K562 (cell line): ENCODE measurements at regions not wholly inside any gene's neighbourhood (a gene's known extent, or its start where the extent isn't known, plus 50 kb on each side); places are given as distances from the start of the nearest gene placed in this dataset.
A peak's percentile ranks its signal among the peaks of the same experiment; 100 is the strongest.

Experiments used
- BRF1 ChIP-seq: IDR thresholded peaks from 3 replicates; pipeline ENCODE4 v1.6.1; 2011; ENCODE audit warnings: borderline replicate concordance, mild to moderate bottlenecking; ENCODE audit not compliant: insufficient read length; ENCODE audit errors: extremely low read depth
- CEBPB ChIP-seq: fragments of 450-650 bp; IDR thresholded peaks from 2 replicates; pipeline ENCODE4 v1.6.1; 2016; ENCODE audit warnings: missing genetic modification characterization, missing compliant biosample characterization
- RBBP5 ChIP-seq: fragments of 200-600 bp; sonication (generic); IDR thresholded peaks from 2 replicates; pipeline ENCODE4 v1.6.1; 2012; ENCODE audit warnings: borderline replicate concordance, mild to moderate bottlenecking, low read length, control low read depth, inconsistent platforms; ENCODE audit not compliant: insufficient read depth, poor library complexity, severe bottlenecking
- SMARCB1 ChIP-seq: IDR thresholded peaks from 2 replicates; pipeline ENCODE4 v1.6.1; 2011; ENCODE audit warnings: improper control_type of control experiment, low read depth; ENCODE audit not compliant: insufficient read length
- ZC3H4 ChIP-seq: sonication (generic); formaldehyde crosslinking; IDR thresholded peaks from 2 replicates; pipeline ENCODE4 v1.9.0; 2021; ENCODE audit warnings: missing genetic modification reagents, borderline replicate concordance
- ZNF23 ChIP-seq: fragments of 250-450 bp; sonication (Bioruptor Pico); IDR thresholded peaks from 2 replicates; pipeline ENCODE4 v1.4.0; 2020; ENCODE audit warnings: mild to moderate bottlenecking
- ZNF253 ChIP-seq: fragments of 250-450 bp; sonication (Bioruptor Pico); conservative IDR thresholded peaks from 2 replicates; pipeline ENCODE4 v1.6.1; 2021; ENCODE audit warnings: mild to moderate bottlenecking
- ZNF384 ChIP-seq: IDR thresholded peaks from 2 replicates; pipeline ENCODE4 v1.6.1; 2012; ENCODE audit warnings: low read depth, low read length, improper control_type of control experiment
- TF ChIP-seq, protein P1 (sequence below), 2 experiments: fragments of 450-650 bp in 1 of 2; sonication (generic) in 1 of 2; formaldehyde crosslinking in 1 of 2; IDR thresholded peaks in 1 of 2; conservative IDR thresholded peaks in 1 of 2; 2 replicates each; pipeline versions ENCODE4 v1.6.1 to v1.8.1; 2016 to 2023; ENCODE audit warnings: mild to moderate bottlenecking in 2 of 2, moderate library complexity in 2 of 2, inconsistent platforms in 1 of 2, missing genetic modification reagents in 1 of 2
- TF ChIP-seq, protein P2 (sequence below): fragments of 200-400 bp; formaldehyde crosslinking; IDR thresholded peaks from 2 replicates; pipeline ENCODE4 v1.6.1; 2017; ENCODE audit warnings: mild to moderate bottlenecking, low read depth, low read length, moderate library complexity
- TF ChIP-seq, protein P3 (sequence below): fragments of 450-650 bp; formaldehyde crosslinking; IDR thresholded peaks from 2 replicates; pipeline ENCODE4 v1.4.0; 2020; ENCODE audit warnings: mild to moderate bottlenecking
- TF ChIP-seq, protein P4 (sequence below), 2 experiments: fragments of 450-650 bp; formaldehyde crosslinking in 1 of 2; IDR thresholded peaks; 2 replicates each; pipeline versions ENCODE4 v1.4.0 to v1.6.1; 2014 to 2020; ENCODE audit warnings: mild to moderate bottlenecking in 2 of 2, borderline replicate concordance in 1 of 2, low read depth in 1 of 2
- TF ChIP-seq, protein P5 (sequence below): sonication (generic); formaldehyde crosslinking; IDR thresholded peaks from 2 replicates; pipeline ENCODE4 v1.8.1; 2022; ENCODE audit warnings: missing genetic modification reagents

DNA sequence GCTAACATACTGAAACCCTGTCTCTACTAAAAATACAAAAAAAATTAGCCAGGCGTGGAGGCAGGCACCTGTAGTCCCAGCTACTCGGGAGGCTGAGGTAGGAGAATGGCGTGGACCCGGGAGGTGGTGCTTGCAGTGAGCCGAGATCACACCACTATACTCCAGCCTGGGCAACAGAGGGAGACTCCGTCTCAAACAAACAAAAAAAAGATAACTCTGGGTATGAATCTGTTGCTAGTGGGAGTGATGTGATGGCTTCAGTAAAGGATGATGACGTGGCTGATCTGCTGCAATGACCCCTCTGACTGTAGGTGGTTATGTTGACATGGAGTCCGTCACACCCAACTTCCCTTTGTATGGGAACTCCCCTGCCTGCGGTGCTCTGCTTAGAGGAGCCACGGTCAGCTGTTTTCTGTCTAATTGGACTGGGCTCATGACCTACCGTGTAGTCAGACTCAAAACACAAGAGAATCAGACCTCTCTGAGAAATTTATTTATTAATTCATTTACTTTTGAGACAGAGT, 59.1 kb upstream of the MED13L start (continued):
- TF ChIP-seq, protein P1, sequence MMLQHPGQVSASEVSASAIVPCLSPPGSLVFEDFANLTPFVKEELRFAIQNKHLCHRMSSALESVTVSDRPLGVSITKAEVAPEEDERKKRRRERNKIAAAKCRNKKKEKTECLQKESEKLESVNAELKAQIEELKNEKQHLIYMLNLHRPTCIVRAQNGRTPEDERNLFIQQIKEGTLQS (IDR thresholded peaks at IDR 0.05): peak; percentile 84
- TF ChIP-seq, protein P1 (CRISPR knock-in tag; conservative IDR thresholded peaks at IDR 0.05): no peak
- TF ChIP-seq, protein P2, sequence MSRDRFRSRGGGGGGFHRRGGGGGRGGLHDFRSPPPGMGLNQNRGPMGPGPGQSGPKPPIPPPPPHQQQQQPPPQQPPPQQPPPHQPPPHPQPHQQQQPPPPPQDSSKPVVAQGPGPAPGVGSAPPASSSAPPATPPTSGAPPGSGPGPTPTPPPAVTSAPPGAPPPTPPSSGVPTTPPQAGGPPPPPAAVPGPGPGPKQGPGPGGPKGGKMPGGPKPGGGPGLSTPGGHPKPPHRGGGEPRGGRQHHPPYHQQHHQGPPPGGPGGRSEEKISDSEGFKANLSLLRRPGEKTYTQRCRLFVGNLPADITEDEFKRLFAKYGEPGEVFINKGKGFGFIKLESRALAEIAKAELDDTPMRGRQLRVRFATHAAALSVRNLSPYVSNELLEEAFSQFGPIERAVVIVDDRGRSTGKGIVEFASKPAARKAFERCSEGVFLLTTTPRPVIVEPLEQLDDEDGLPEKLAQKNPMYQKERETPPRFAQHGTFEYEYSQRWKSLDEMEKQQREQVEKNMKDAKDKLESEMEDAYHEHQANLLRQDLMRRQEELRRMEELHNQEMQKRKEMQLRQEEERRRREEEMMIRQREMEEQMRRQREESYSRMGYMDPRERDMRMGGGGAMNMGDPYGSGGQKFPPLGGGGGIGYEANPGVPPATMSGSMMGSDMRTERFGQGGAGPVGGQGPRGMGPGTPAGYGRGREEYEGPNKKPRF: no peak
- TF ChIP-seq ZNF23 (CRISPR knock-in tag) (no peak), ZNF253 (CRISPR knock-in tag) (no peak), BRF1 (no peak), RBBP5 (no peak), ZNF384 (no peak), ZC3H4 (CRISPR knock-in tag) (no peak), SMARCB1 (no peak), CEBPB (tag) (peak; percentile 63; the same call in 1 of the 2 replicates)
- TF ChIP-seq, protein P3, sequence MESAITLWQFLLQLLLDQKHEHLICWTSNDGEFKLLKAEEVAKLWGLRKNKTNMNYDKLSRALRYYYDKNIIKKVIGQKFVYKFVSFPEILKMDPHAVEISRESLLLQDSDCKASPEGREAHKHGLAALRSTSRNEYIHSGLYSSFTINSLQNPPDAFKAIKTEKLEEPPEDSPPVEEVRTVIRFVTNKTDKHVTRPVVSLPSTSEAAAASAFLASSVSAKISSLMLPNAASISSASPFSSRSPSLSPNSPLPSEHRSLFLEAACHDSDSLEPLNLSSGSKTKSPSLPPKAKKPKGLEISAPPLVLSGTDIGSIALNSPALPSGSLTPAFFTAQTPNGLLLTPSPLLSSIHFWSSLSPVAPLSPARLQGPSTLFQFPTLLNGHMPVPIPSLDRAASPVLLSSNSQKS (CRISPR knock-in tag): no peak
- TF ChIP-seq, protein P4, sequence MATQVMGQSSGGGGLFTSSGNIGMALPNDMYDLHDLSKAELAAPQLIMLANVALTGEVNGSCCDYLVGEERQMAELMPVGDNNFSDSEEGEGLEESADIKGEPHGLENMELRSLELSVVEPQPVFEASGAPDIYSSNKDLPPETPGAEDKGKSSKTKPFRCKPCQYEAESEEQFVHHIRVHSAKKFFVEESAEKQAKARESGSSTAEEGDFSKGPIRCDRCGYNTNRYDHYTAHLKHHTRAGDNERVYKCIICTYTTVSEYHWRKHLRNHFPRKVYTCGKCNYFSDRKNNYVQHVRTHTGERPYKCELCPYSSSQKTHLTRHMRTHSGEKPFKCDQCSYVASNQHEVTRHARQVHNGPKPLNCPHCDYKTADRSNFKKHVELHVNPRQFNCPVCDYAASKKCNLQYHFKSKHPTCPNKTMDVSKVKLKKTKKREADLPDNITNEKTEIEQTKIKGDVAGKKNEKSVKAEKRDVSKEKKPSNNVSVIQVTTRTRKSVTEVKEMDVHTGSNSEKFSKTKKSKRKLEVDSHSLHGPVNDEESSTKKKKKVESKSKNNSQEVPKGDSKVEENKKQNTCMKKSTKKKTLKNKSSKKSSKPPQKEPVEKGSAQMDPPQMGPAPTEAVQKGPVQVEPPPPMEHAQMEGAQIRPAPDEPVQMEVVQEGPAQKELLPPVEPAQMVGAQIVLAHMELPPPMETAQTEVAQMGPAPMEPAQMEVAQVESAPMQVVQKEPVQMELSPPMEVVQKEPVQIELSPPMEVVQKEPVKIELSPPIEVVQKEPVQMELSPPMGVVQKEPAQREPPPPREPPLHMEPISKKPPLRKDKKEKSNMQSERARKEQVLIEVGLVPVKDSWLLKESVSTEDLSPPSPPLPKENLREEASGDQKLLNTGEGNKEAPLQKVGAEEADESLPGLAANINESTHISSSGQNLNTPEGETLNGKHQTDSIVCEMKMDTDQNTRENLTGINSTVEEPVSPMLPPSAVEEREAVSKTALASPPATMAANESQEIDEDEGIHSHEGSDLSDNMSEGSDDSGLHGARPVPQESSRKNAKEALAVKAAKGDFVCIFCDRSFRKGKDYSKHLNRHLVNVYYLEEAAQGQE (IDR thresholded peaks at IDR 0.05; ENCODE audit: borderline replicate concordance): peak; percentile 71; the same call in 1 of the 2 replicates
- TF ChIP-seq, protein P4 (CRISPR knock-in tag; IDR thresholded peaks at IDR 0.05; ENCODE audit: low read depth): no peak
- TF ChIP-seq, protein P5, sequence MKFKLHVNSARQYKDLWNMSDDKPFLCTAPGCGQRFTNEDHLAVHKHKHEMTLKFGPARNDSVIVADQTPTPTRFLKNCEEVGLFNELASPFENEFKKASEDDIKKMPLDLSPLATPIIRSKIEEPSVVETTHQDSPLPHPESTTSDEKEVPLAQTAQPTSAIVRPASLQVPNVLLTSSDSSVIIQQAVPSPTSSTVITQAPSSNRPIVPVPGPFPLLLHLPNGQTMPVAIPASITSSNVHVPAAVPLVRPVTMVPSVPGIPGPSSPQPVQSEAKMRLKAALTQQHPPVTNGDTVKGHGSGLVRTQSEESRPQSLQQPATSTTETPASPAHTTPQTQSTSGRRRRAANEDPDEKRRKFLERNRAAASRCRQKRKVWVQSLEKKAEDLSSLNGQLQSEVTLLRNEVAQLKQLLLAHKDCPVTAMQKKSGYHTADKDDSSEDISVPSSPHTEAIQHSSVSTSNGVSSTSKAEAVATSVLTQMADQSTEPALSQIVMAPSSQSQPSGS: no peak
